RWPE2 (cell line): ENCODE measurements at regions not wholly inside any gene's neighbourhood (a gene's known extent, or its start where the extent isn't known, plus 50 kb on each side); places are given as distances from the start of the nearest gene placed in this dataset.
A peak's percentile ranks its signal among the peaks of the same experiment; 100 is the strongest.

Experiments
- ATAC-seq: fragments of 200-7000 bp; cut with Tn5 transposase; 3 replicates; pipeline ENCODE4 v1.9.1; 2021; ENCODE audit warnings: low read depth
- DNase-seq: peaks from one replicate; pipeline ENCODE4 v3.0.0-alpha.2; 2020; ENCODE audit warnings: low spot score
- H3K27ac ChIP-seq: fragments of 450-650 bp; 2 replicates; pipeline ENCODE4 v1.5.1; 2017; ENCODE audit warnings: mild to moderate bottlenecking; ENCODE audit not compliant: poor library complexity, severe bottlenecking
- H3K27me3 ChIP-seq: fragments of 250-450 bp; sonication (Bioruptor Pico); 2 replicates; pipeline ENCODE4 v1.5.1; 2021; ENCODE audit warnings: mild to moderate bottlenecking, moderate library complexity; ENCODE audit not compliant: insufficient read depth, poor library complexity, severe bottlenecking
- H3K36me3 ChIP-seq: fragments of 250-450 bp; sonication (Bioruptor Pico); 2 replicates; pipeline ENCODE4 v1.5.1; 2020; ENCODE audit warnings: low read depth, mild to moderate bottlenecking, moderate library complexity
- H3K4me1 ChIP-seq: fragments of 250-450 bp; sonication (Bioruptor Pico); 2 replicates; pipeline ENCODE4 v1.5.1; 2021; ENCODE audit warnings: mild to moderate bottlenecking, moderate library complexity; ENCODE audit not compliant: insufficient read depth, poor library complexity, severe bottlenecking
- H3K4me3 ChIP-seq: fragments of 250-450 bp; sonication (Bioruptor Pico); 2 replicates; pipeline ENCODE4 v1.5.1; 2021; ENCODE audit warnings: mild to moderate bottlenecking, moderate library complexity; ENCODE audit not compliant: severe bottlenecking
- H3K9me3 ChIP-seq: fragments of 250-450 bp; sonication (Bioruptor Pico); 2 replicates; pipeline ENCODE4 v1.5.1; 2021; ENCODE audit warnings: mild to moderate bottlenecking, moderate library complexity; ENCODE audit not compliant: severe bottlenecking
- CTCF ChIP-seq: fragments of 450-650 bp; IDR thresholded peaks from one replicate; pipeline ENCODE4 v1.5.1; 2017; ENCODE audit warnings: mild to moderate bottlenecking, moderate library complexity; ENCODE audit not compliant: poor library complexity, severe bottlenecking

DNA sequence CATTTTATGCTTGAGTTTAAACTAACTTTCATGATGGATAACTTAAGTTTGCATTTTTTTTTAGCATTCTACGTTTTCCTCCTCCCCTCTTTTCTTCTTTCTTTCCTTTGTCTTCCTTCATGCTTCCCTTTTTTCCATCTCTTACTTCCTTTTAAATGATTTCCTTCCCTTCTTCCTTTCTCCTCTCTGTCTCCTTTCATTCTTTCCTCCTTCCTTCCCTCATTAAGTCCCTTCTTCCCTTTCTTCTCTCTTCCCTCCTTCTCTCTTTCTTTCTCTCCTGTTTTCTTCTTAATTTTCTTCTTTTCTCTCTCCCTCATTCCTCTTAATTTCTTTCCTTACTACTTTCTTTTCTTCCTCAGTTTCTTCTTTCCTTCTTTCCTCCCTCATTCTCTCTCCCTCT is 376.0 kb downstream of the LRIG3 start:
- no peaks in the 10 kb centered on the region for H3K36me3 ChIP-seq
- no peaks in the 10 kb centered on the region for H3K9me3 ChIP-seq
- H3K27ac ChIP-seq, result no peak overlapping the region
- DNase-seq (no peak), ATAC-seq (no peak)
- no peaks in the 10 kb centered on the region for H3K27me3 ChIP-seq
- no peak overlapping the region for H3K4me3 ChIP-seq
- TF ChIP-seq CTCF, result no peak
- H3K4me1 ChIP-seq, result no peaks in the 10 kb centered on the region

DNA sequence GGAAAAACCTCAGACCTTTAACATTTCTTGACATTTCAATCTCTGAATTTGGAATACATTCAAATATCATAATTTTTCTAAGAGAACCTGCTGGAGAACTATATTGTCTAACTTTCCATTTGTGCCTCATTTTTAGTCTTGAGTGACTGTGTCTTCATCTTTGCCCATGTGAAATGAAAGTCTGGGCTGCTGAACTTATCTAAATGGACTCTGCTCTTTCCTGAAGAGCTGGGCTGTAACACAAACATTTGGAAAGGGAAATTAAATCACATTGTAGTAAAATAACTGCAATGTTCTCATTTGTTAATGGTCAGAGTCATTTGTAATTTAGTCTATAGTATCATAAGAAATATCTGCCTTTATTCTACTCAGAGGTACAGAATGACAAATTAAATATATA is 373.1 kb downstream of the LRIG3 start:
- no peaks in the 10 kb centered on the region for H3K9me3 ChIP-seq
- no peak for ATAC-seq
- no peak for TF ChIP-seq CTCF
- H3K4me1 ChIP-seq, result no peaks in the 10 kb centered on the region
- no peaks in the 10 kb centered on the region for H3K36me3 ChIP-seq
- no peak for DNase-seq
- no peak overlapping the region for H3K27ac ChIP-seq
- H3K4me3 ChIP-seq, result no peak overlapping the region
- H3K27me3 ChIP-seq, result no peaks in the 10 kb centered on the region

- ATAC-seq, result no peak
- Histone ChIP-seq H3K4me3 (no peak overlapping the region), H3K27me3 (no peaks in the 10 kb centered on the region), H3K4me1 (no peaks in the 10 kb centered on the region), H3K9me3 (no peaks in the 10 kb centered on the region), H3K27ac (no peak overlapping the region), H3K36me3 (no peaks in the 10 kb centered on the region)
- no peak for DNase-seq
- no peak for TF ChIP-seq CTCF
Measured at GRCh38 chr12:58548801-58549200, 371.5 kb downstream of the LRIG3 start.

DNA sequence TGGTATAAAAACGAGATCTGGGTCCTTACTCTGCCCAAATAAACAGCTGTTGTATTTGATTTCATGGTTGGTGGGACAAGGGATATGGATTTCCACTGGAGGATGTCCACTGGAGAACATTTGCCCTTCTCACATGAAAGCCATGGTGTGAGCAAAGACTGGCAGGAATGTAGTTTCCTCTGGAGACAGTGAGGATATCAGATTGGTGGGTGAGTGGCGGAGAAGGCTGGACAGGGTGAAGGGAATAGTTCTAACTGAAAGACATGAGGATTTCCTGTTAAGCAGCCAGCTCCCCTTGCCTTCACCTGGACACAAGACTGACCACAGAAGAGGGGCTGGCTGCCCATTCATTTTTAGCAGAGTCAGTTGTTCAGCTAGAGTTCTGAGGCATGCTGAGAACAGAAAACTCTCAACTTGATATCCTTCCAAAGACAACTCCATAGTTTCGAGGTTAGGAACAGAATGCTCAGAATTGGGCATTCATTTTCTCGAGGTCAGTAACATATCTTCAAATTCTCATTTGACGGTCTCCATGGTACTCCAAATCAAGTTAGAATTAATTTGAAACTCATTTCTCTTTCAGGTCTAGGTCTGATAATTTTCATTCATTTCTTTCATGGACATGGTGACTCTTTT is 365.7 kb downstream of the LRIG3 start:
- H3K4me1 ChIP-seq, result peaks cover 9% of the 10 kb centered on the region
- H3K9me3 ChIP-seq, result no peaks in the 10 kb centered on the region
- ATAC-seq, result no peak
- no peak for DNase-seq
- no peak overlapping the region for H3K4me3 ChIP-seq
- no peak for TF ChIP-seq CTCF
- H3K27ac ChIP-seq, result no peak overlapping the region
- no peaks in the 10 kb centered on the region for H3K36me3 ChIP-seq
- no peaks in the 10 kb centered on the region for H3K27me3 ChIP-seq

GRCh38 chr12:58557171-58557570 is 363.1 kb downstream of the LRIG3 start:
- H3K27ac ChIP-seq, result no peak overlapping the region
- no peak for TF ChIP-seq CTCF
- H3K4me3 ChIP-seq, result no peak overlapping the region
- peak; percentile 75 for ATAC-seq
- H3K4me1 ChIP-seq, result peaks cover 9% of the 10 kb centered on the region
- H3K36me3 ChIP-seq, result no peaks in the 10 kb centered on the region
- no peak for DNase-seq
- H3K27me3 ChIP-seq, result no peaks in the 10 kb centered on the region
- H3K9me3 ChIP-seq, result no peaks in the 10 kb centered on the region
